ENCODE measurements at regions not wholly inside any gene's neighbourhood (a gene's known extent, or its start where the extent isn't known, plus 50 kb on each side); places are given as distances from the start of the nearest gene placed in this dataset.
"Not testable (repeated sequence)": the region's sequence is repeated elsewhere in the genome, so short reads cannot be mapped to it uniquely, and the experiment has no call there.

GRCh38 chr5:100654895-100655294 lies 119.7 kb downstream of the FAM174A start:
- DNase-seq (ENCODE audit: extremely low read depth, low read depth): no peak
- TF ChIP-seq CTCF (IDR thresholded peaks at IDR 0.05; ENCODE audit: low read depth, low read length): no peak

GRCh38 chr5:100656771-100657170 lies 121.6 kb downstream of the FAM174A start:
- not testable (repeated sequence) for DNase-seq (ENCODE audit: extremely low read depth, low read depth)

GRCh38 chr5:100659080-100659795 lies 124.1 kb downstream of the FAM174A start:
- no peak for TF ChIP-seq CTCF (IDR thresholded peaks at IDR 0.05; ENCODE audit: low read depth, low read length)

GRCh38 chr5:100664140-100664539 lies 129.0 kb downstream of the FAM174A start:
- no peak for DNase-seq (ENCODE audit: extremely low read depth, low read depth)
- no peak for TF ChIP-seq CTCF (IDR thresholded peaks at IDR 0.05; ENCODE audit: low read depth, low read length)

More at GRCh38 chr5:100659080-100659795, 124.1 kb downstream of the FAM174A start:
- DNase-seq (ENCODE audit: extremely low read depth, low read depth): no peak

- DNase-seq (ENCODE audit: extremely low read depth, low read depth): no peak
- TF ChIP-seq CTCF (IDR thresholded peaks at IDR 0.05; ENCODE audit: low read depth, low read length): no peak
Measured at GRCh38 chr5:100667161-100667630, 132.0 kb downstream of the FAM174A start.

- no peak for TF ChIP-seq CTCF (IDR thresholded peaks at IDR 0.05; ENCODE audit: low read depth, low read length)
- no peak for DNase-seq (ENCODE audit: extremely low read depth, low read depth)
Measured at GRCh38 chr5:100668511-100668910, 133.3 kb downstream of the FAM174A start.

- DNase-seq (ENCODE audit: extremely low read depth, low read depth): no peak
Measured at GRCh38 chr5:100676817-100677631, 141.8 kb downstream of the FAM174A start.

More at GRCh38 chr5:100676817-100677631, 141.8 kb downstream of the FAM174A start:
- TF ChIP-seq CTCF (IDR thresholded peaks at IDR 0.05; ENCODE audit: low read depth, low read length): no peak

Measured in AG09319 (cell line).